Ectodermal cell (in vitro differentiated cells): ENCODE measurements at regions not wholly inside any gene's neighbourhood (a gene's known extent, or its start where the extent isn't known, plus 50 kb on each side); places are given as distances from the start of the nearest gene placed in this dataset.

Experiments
- H3K27ac ChIP-seq: 2 replicates; pipeline ENCODE4 v1.7.0; 2013; ENCODE audit warnings: mild to moderate bottlenecking, low read depth, low read length; ENCODE audit not compliant: insufficient read depth, poor library complexity, severe bottlenecking
- H3K27me3 ChIP-seq: 2 replicates; pipeline ENCODE4 v1.7.0; 2013; ENCODE audit warnings: mild to moderate bottlenecking, low read length; ENCODE audit not compliant: insufficient read depth, control insufficient read depth, poor library complexity, severe bottlenecking
- H3K36me3 ChIP-seq: one replicate; pipeline ENCODE4 v1.7.0; 2013; ENCODE audit warnings: low read length; ENCODE audit not compliant: control insufficient read depth, insufficient read depth
- H3K4me1 ChIP-seq: one replicate; pipeline ENCODE4 v1.7.0; 2013; ENCODE audit warnings: low read length; ENCODE audit not compliant: control insufficient read depth, insufficient read depth
- H3K4me3 ChIP-seq: 2 replicates; pipeline ENCODE4 v1.7.0; 2013; ENCODE audit warnings: low read depth, low read length, control low read depth; ENCODE audit not compliant: insufficient read depth
- H3K9me3 ChIP-seq: 2 replicates; pipeline ENCODE4 v1.7.0; 2013; ENCODE audit warnings: mild to moderate bottlenecking, low read length, moderate library complexity; ENCODE audit not compliant: control insufficient read depth
- WGBS, 2 experiments: methylation state at CpG; one replicate each; pipeline ENCODE4 v1.1.7; 2013; ENCODE audit warnings: missing lambda C conversion rate in 2 of 2; 5-methylcytosine and 5-hydroxymethylcytosine counted together

- Histone ChIP-seq H3K36me3 (no peaks in the 10 kb centered on the region), H3K27ac (no peak overlapping the region), H3K4me1 (no peaks in the 10 kb centered on the region), H3K27me3 (no peaks in the 10 kb centered on the region), H3K9me3 (no peaks in the 10 kb centered on the region), H3K4me3 (no peak overlapping the region)
- no CpG with 5 or more reads among the region's 2 CpGs for WGBS, 2 experiments
Measured at GRCh38 chr20:10911298-10911697, 237.5 kb upstream of the JAG1 start.

GRCh38 chr20:10915815-10916214 lies 242.0 kb upstream of the JAG1 start:
- H3K4me1 ChIP-seq = no peaks in the 10 kb centered on the region
- H3K36me3 ChIP-seq = no peaks in the 10 kb centered on the region
- H3K27me3 ChIP-seq = no peaks in the 10 kb centered on the region
- H3K4me3 ChIP-seq = no peak overlapping the region
- H3K27ac ChIP-seq = no peak overlapping the region
- no peaks in the 10 kb centered on the region for H3K9me3 ChIP-seq
- WGBS, 2 experiments = 95 to 100% methylated on average over 1 of the region's 1 CpG

- 90 to 96% methylated on average over 1 of the region's 1 CpG for WGBS, 2 experiments
- Histone ChIP-seq H3K4me1 (no peaks in the 10 kb centered on the region), H3K27ac (no peak overlapping the region), H3K27me3 (no peaks in the 10 kb centered on the region), H3K9me3 (no peaks in the 10 kb centered on the region), H3K4me3 (no peak overlapping the region), H3K36me3 (no peaks in the 10 kb centered on the region)
Measured at GRCh38 chr20:10916312-10916711, 242.5 kb upstream of the JAG1 start.

- Histone ChIP-seq H3K9me3 (no peaks in the 10 kb centered on the region), H3K36me3 (no peaks in the 10 kb centered on the region), H3K4me1 (no peaks in the 10 kb centered on the region), H3K27ac (no peak overlapping the region), H3K27me3 (no peaks in the 10 kb centered on the region), H3K4me3 (no peak overlapping the region)
- WGBS, 2 experiments = 91 to 94% methylated on average over 5 of the region's 5 CpGs
Measured at GRCh38 chr20:10917826-10918225, 244.0 kb upstream of the JAG1 start.

GRCh38 chr20:10919396-10920140 lies 245.8 kb upstream of the JAG1 start:
- Histone ChIP-seq H3K4me1 (no peaks in the 10 kb centered on the region), H3K27me3 (no peaks in the 10 kb centered on the region), H3K36me3 (no peaks in the 10 kb centered on the region), H3K27ac (no peak overlapping the region), H3K4me3 (no peak overlapping the region), H3K9me3 (no peaks in the 10 kb centered on the region)
- WGBS, 2 experiments = 93 to 96% methylated on average over 6 of the region's 6 CpGs

GRCh38 chr20:10920396-10920795 lies 246.6 kb upstream of the JAG1 start:
- Histone ChIP-seq H3K4me3 (no peak overlapping the region), H3K4me1 (no peaks in the 10 kb centered on the region), H3K27ac (no peak overlapping the region), H3K9me3 (no peaks in the 10 kb centered on the region), H3K36me3 (no peaks in the 10 kb centered on the region), H3K27me3 (no peaks in the 10 kb centered on the region)
- WGBS, 2 experiments = 88 to 92% methylated on average over 2 of the region's 2 CpGs

GRCh38 chr20:10921491-10922010 lies 247.8 kb upstream of the JAG1 start:
- Histone ChIP-seq H3K27ac (no peak overlapping the region), H3K27me3 (no peaks in the 10 kb centered on the region), H3K9me3 (no peaks in the 10 kb centered on the region), H3K4me1 (no peaks in the 10 kb centered on the region), H3K36me3 (no peaks in the 10 kb centered on the region), H3K4me3 (no peak overlapping the region)
- 100% methylated on average over 1 of the region's 2 CpGs; no CpG with 5 or more reads in 1 of the 2 experiments for WGBS, 2 experiments

- H3K9me3 ChIP-seq = no peaks in the 10 kb centered on the region
- H3K36me3 ChIP-seq = no peaks in the 10 kb centered on the region
- no peak overlapping the region for H3K4me3 ChIP-seq
- H3K4me1 ChIP-seq = no peaks in the 10 kb centered on the region
- no peak overlapping the region for H3K27ac ChIP-seq
- no peaks in the 10 kb centered on the region for H3K27me3 ChIP-seq
- WGBS, 2 experiments = 90 to 96% methylated on average over 1 of the region's 1 CpG
Measured at GRCh38 chr20:10922506-10922905, 248.7 kb upstream of the JAG1 start.

- no peaks in the 10 kb centered on the region for H3K4me1 ChIP-seq
- no peaks in the 10 kb centered on the region for H3K27me3 ChIP-seq
- WGBS, 2 experiments = 89 to 93% methylated on average over 5 to 6 of the region's 6 CpGs
- no peak overlapping the region for H3K4me3 ChIP-seq
- no peak overlapping the region for H3K27ac ChIP-seq
- no peaks in the 10 kb centered on the region for H3K36me3 ChIP-seq
- no peaks in the 10 kb centered on the region for H3K9me3 ChIP-seq
Measured at GRCh38 chr20:10922941-10923340, 249.1 kb upstream of the JAG1 start.

- H3K9me3 ChIP-seq = no peaks in the 10 kb centered on the region
- no peak overlapping the region for H3K27ac ChIP-seq
- no peak overlapping the region for H3K4me3 ChIP-seq
- 71 to 100% methylated on average over 1 of the region's 1 CpG for WGBS, 2 experiments
- no peaks in the 10 kb centered on the region for H3K4me1 ChIP-seq
- H3K27me3 ChIP-seq = no peaks in the 10 kb centered on the region
- H3K36me3 ChIP-seq = no peaks in the 10 kb centered on the region
Measured at GRCh38 chr20:10924644-10925201, 250.9 kb upstream of the JAG1 start.
